ENCODE measurements at regions not wholly inside any gene's neighbourhood (a gene's known extent, or its start where the extent isn't known, plus 50 kb on each side); places are given as distances from the start of the nearest gene placed in this dataset.
"Not testable (repeated sequence)": the region's sequence is repeated elsewhere in the genome, so short reads cannot be mapped to it uniquely, and the experiment has no call there.

- no peak for ATAC-seq
These were observed 67.5 kb downstream of the EIF1AY start for GRCh38 chrY:20643055-20643454.

GRCh38 chrY:20648265-20648664 is 72.7 kb downstream of the EIF1AY start:
- no peaks in the 10 kb centered on the region for H3K27me3 Mint-ChIP-seq
- CTCF ChIA-PET, result no interaction called here
- H3K4me3 Mint-ChIP-seq, result no peak overlapping the region
- H3K27ac Mint-ChIP-seq, result no peak overlapping the region
- ATAC-seq (no peak), DNase-seq (no peak)
- no peaks in the 10 kb centered on the region for H3K36me3 Mint-ChIP-seq
- H3K9me3 Mint-ChIP-seq (ENCODE audit: low read depth), result no peaks in the 10 kb centered on the region
- no peaks in the 10 kb centered on the region for H3K4me1 Mint-ChIP-seq

More at GRCh38 chrY:20643055-20643454, 67.5 kb downstream of the EIF1AY start:
- Mint-ChIP-seq H3K4me3 (no peak overlapping the region), H3K27me3 (no peaks in the 10 kb centered on the region), H3K36me3 (no peaks in the 10 kb centered on the region), H3K9me3 (ENCODE audit: low read depth) (no peaks in the 10 kb centered on the region), H3K4me1 (no peaks in the 10 kb centered on the region), H3K27ac (no peak overlapping the region)
- CTCF ChIA-PET, result no interaction called here
- no peak for DNase-seq

GRCh38 chrY:20648891-20649290 is 73.3 kb downstream of the EIF1AY start:
- H3K36me3 Mint-ChIP-seq; H3K27ac Mint-ChIP-seq; H3K4me3 Mint-ChIP-seq; H3K9me3 Mint-ChIP-seq (ENCODE audit: low read depth); ATAC-seq; H3K27me3 Mint-ChIP-seq; H3K4me1 Mint-ChIP-seq; DNase-seq: not testable (repeated sequence)
- CTCF ChIA-PET, result interaction anchor here (0.6 kb wide), 1 partner anchor 421 kb away, joined by 3 read pairs; no protein-coding TSS in a partner anchor

GRCh38 chrY:20651481-20651880 is 75.9 kb downstream of the EIF1AY start:
- H3K4me3 Mint-ChIP-seq, result no peak overlapping the region
- H3K4me1 Mint-ChIP-seq, result no peaks in the 10 kb centered on the region
- no peak for ATAC-seq
- H3K27me3 Mint-ChIP-seq, result no peaks in the 10 kb centered on the region
- no peak for DNase-seq
- CTCF ChIA-PET, result no interaction called here
- no peaks in the 10 kb centered on the region for H3K9me3 Mint-ChIP-seq (ENCODE audit: low read depth)
- H3K27ac Mint-ChIP-seq, result no peak overlapping the region
- no peaks in the 10 kb centered on the region for H3K36me3 Mint-ChIP-seq

GRCh38 chrY:20659450-20659849 is 83.9 kb downstream of the EIF1AY start:
- H3K36me3 Mint-ChIP-seq, result no peaks in the 10 kb centered on the region
- no peaks in the 10 kb centered on the region for H3K4me1 Mint-ChIP-seq
- DNase-seq, result no peak
- H3K27ac Mint-ChIP-seq, result no peak overlapping the region
- no peak overlapping the region for H3K4me3 Mint-ChIP-seq
- no peaks in the 10 kb centered on the region for H3K9me3 Mint-ChIP-seq (ENCODE audit: low read depth)
- CTCF ChIA-PET, result no interaction called here
- no peaks in the 10 kb centered on the region for H3K27me3 Mint-ChIP-seq
- no peak for ATAC-seq

GRCh38 chrY:20662204-20662603 is 86.6 kb downstream of the EIF1AY start:
- DNase-seq (no peak), ATAC-seq (no peak)
- CTCF ChIA-PET, result no interaction called here
- Mint-ChIP-seq H3K9me3 (ENCODE audit: low read depth) (no peaks in the 10 kb centered on the region), H3K4me3 (no peak overlapping the region), H3K4me1 (no peaks in the 10 kb centered on the region), H3K27me3 (no peaks in the 10 kb centered on the region), H3K36me3 (no peaks in the 10 kb centered on the region), H3K27ac (no peak overlapping the region)

- CTCF ChIA-PET, result no interaction called here
These were observed 88.6 kb downstream of the EIF1AY start for GRCh38 chrY:20664196-20664595.

GRCh38 chrY:20665357-20665756 is 89.8 kb downstream of the EIF1AY start:
- ATAC-seq; DNase-seq; H3K9me3 Mint-ChIP-seq (ENCODE audit: low read depth); CTCF ChIA-PET; H3K4me3 Mint-ChIP-seq; H3K4me1 Mint-ChIP-seq; H3K27ac Mint-ChIP-seq; H3K27me3 Mint-ChIP-seq; H3K36me3 Mint-ChIP-seq: not testable (repeated sequence)

More at GRCh38 chrY:20664196-20664595, 88.6 kb downstream of the EIF1AY start:
- no peak overlapping the region for H3K4me3 Mint-ChIP-seq
- DNase-seq (no peak), ATAC-seq (no peak)
- H3K27ac Mint-ChIP-seq, result no peak overlapping the region
- H3K27me3 Mint-ChIP-seq, result no peaks in the 10 kb centered on the region
- no peaks in the 10 kb centered on the region for H3K4me1 Mint-ChIP-seq
- no peaks in the 10 kb centered on the region for H3K9me3 Mint-ChIP-seq (ENCODE audit: low read depth)
- no peaks in the 10 kb centered on the region for H3K36me3 Mint-ChIP-seq

GRCh38 chrY:20681935-20682334 is 74.0 kb upstream of the RPS4Y2 start:
- Mint-ChIP-seq H3K4me1 (peaks cover 3% of the 10 kb centered on the region), H3K27ac (no peak overlapping the region), H3K27me3 (peaks cover 3% of the 10 kb centered on the region), H3K9me3 (ENCODE audit: low read depth) (peaks cover 2% of the 10 kb centered on the region), H3K4me3 (no peak overlapping the region), H3K36me3 (no peaks in the 10 kb centered on the region)
- CTCF ChIA-PET, result no interaction called here
- DNase-seq (no peak), ATAC-seq (no peak)

GRCh38 chrY:20683371-20683770 is 72.5 kb upstream of the RPS4Y2 start:
- H3K36me3 Mint-ChIP-seq, result no peaks in the 10 kb centered on the region
- no peak for DNase-seq
- H3K27ac Mint-ChIP-seq, result no peak overlapping the region
- peaks cover 3% of the 10 kb centered on the region for H3K4me1 Mint-ChIP-seq
- no peak overlapping the region for H3K4me3 Mint-ChIP-seq
- ATAC-seq, result no peak
- H3K9me3 Mint-ChIP-seq (ENCODE audit: low read depth), result peaks cover 2% of the 10 kb centered on the region
- no peaks in the 10 kb centered on the region for H3K27me3 Mint-ChIP-seq
- CTCF ChIA-PET, result no interaction called here

GRCh38 chrY:20686674-20687073 is 69.2 kb upstream of the RPS4Y2 start:
- no peaks in the 10 kb centered on the region for H3K27me3 Mint-ChIP-seq
- no peaks in the 10 kb centered on the region for H3K9me3 Mint-ChIP-seq (ENCODE audit: low read depth)
- H3K4me3 Mint-ChIP-seq, result no peak overlapping the region
- CTCF ChIA-PET, result no interaction called here
- no peak overlapping the region for H3K27ac Mint-ChIP-seq
- ATAC-seq (no peak), DNase-seq (no peak)
- H3K36me3 Mint-ChIP-seq, result no peaks in the 10 kb centered on the region
- H3K4me1 Mint-ChIP-seq, result peaks cover 3% of the 10 kb centered on the region
